Body of pancreas (tissue), 4 donors: ENCODE measurements at regions not wholly inside any gene's neighbourhood (a gene's known extent, or its start where the extent isn't known, plus 50 kb on each side); places are given as distances from the start of the nearest gene placed in this dataset.
"Not testable (repeated sequence)": the region's sequence is repeated elsewhere in the genome, so short reads cannot be mapped to it uniquely, and the experiment has no call there.

Experiments
- CTCF ChIP-seq, 7 experiments: fragments of 450-650 bp in 4 of 7; fragments of 200-600 bp in 3 of 7; sonication (generic) in 3 of 7; IDR thresholded peaks; one replicate each; pipeline ENCODE4 v1.5.1; 2016 to 2019; ENCODE audit warnings: antibody characterized with exemption in 7 of 7
- POLR2A ChIP-seq, 3 donors: fragments of 450-650 bp; IDR thresholded peaks; one replicate each; pipeline ENCODE4 v1.6.1; 2016; ENCODE audit warnings: antibody characterized with exemption in 3 of 3, mild to moderate bottlenecking in 2 of 3

- TF ChIP-seq POLR2A, CTCF (IDR thresholded peaks at IDR 0.05): not testable (repeated sequence)
These were observed 153.7 kb upstream of the NRIP1 start for GRCh38 chr21:15218476-15218875.
